ENCODE measurements at regions not wholly inside any gene's neighbourhood (a gene's known extent, or its start where the extent isn't known, plus 50 kb on each side); places are given as distances from the start of the nearest gene placed in this dataset.

DNA sequence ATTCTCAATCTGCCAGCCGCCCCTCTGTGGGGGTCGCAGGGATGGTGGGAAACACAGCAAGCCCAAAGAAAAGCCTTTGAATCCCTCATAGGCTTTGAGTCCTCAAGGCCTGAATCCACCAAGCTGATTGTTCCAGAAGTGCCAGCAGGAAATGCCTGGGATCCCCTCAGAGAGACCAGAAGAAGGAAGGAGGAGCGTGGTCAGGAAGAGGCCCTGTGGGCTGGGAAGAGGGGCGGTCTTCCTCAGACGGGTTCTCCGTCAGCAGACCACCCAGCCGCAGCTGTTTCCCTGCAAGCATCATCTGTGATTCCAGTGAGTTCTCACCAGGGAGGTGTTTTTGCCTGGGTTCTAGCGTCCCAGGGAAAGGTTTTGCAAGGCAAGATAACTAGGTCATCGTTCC, 190.0 kb upstream of the KLF6 start:
- no TSS peak for BruUV-seq (replicated peaks)
- H3K9ac ChIP-seq (ENCODE audit: low read length): no peak overlapping the region
- H3K9me2 ChIP-seq (replicated peaks; ENCODE audit: low read length): no peaks in the 10 kb centered on the region
- intact Hi-C loops (cut with micrococcal nuclease): no loop called here
- H3K9me3 ChIP-seq (ENCODE audit: low read length): no peaks in the 10 kb centered on the region
- no peaks in the 10 kb centered on the region for H3F3A ChIP-seq (ENCODE audit: low read length, unreplicated experiment)
- H3K36me3 ChIP-seq (ENCODE audit: low read depth, low read length): no peaks in the 10 kb centered on the region
- no peak overlapping the region for H2AFZ ChIP-seq (ENCODE audit: low read length)
- H3K4me1 ChIP-seq (ENCODE audit: insufficient read depth, low read length): peaks cover 7% of the 10 kb centered on the region; the same call in 1 of the 2 replicates
- CTCF ChIA-PET: no interaction called here
- no peaks in the 10 kb centered on the region for H4K20me1 ChIP-seq (ENCODE audit: low read length)
- TF ChIP-seq CTCF (conservative IDR thresholded peaks at IDR 0.05; ENCODE audit: low read depth, low read length) (no peak), EZH2phosphoT487 (IDR thresholded peaks at IDR 0.05; ENCODE audit: borderline replicate concordance, low read length) (no peak), EZH2 (IDR thresholded peaks at IDR 0.05; ENCODE audit: low read length, unreplicated experiment) (no peak)
- no peak for DNase-seq
- no peak overlapping the region for H3K4me2 ChIP-seq (ENCODE audit: low read length)
- no peak overlapping the region for H3K27ac ChIP-seq (ENCODE audit: low read length)
- no peak for ATAC-seq
- H3K79me2 ChIP-seq (ENCODE audit: low read length): no peaks in the 10 kb centered on the region
- H3K4me3 ChIP-seq (ENCODE audit: low read length): no peak overlapping the region
- POLR2A ChIA-PET (ENCODE audit: unreplicated experiment): no interaction called here
- H3K27me3 ChIP-seq (ENCODE audit: low read length): no peaks in the 10 kb centered on the region

DNA sequence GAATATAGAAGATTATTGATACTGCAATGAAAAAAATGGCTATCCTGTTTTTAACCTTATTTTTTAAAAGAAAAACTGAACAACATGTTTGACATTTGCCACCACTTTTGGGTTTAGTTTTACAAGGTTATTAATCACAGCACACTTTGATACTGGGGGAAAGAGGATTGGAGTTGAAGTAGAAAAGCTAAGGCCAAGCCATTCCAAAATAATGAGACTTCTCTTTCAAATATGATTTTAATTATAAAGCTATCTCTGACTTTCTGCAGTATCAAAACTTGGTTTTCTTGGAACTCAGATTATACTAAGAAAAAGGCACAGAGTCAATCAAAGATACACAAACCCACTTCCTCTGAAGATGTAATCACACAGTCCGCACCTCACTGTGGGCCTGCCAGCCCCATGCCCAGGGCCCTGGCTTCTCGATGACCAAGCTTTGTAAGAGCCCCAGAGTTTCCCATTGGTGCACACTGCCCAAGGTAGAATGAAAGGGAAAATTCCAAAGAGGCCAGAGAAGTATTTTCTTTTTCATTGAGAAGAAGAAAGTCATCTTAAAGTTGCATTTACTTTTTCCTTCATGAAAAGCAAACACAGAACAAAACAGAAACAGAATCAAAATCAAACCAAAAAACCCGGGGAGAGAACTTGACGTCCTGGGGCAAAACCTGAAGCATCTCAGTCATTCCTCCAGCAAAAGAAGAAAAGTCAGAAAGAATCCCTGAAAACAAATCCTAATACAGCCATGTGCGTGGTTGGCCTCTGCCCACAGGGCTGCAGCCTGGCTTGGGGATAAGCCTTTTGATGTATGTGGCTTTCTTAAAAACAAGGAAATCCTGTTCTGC, 187.7 kb upstream of the KLF6 start:
- Histone ChIP-seq H3K4me2 (ENCODE audit: low read length) (no peak overlapping the region), H2AFZ (ENCODE audit: low read length) (no peak overlapping the region)
- POLR2A ChIA-PET (ENCODE audit: unreplicated experiment): no interaction called here

More for the DNA sequence above, 187.7 kb upstream of the KLF6 start:
- CTCF ChIA-PET: no interaction called here
- no peak overlapping the region for H3K27ac ChIP-seq (ENCODE audit: low read length)
- no peaks in the 10 kb centered on the region for H3K9me3 ChIP-seq (ENCODE audit: low read length)
- TF ChIP-seq EZH2phosphoT487 (IDR thresholded peaks at IDR 0.05; ENCODE audit: borderline replicate concordance, low read length): no peak
- no peak for TF ChIP-seq EZH2 (IDR thresholded peaks at IDR 0.05; ENCODE audit: low read length, unreplicated experiment)
- no peak for TF ChIP-seq CTCF (conservative IDR thresholded peaks at IDR 0.05; ENCODE audit: low read depth, low read length)
- H3K27me3 ChIP-seq (ENCODE audit: low read length): no peaks in the 10 kb centered on the region
- DNase-seq: no peak
- H3F3A ChIP-seq (ENCODE audit: low read length, unreplicated experiment): no peaks in the 10 kb centered on the region
- H3K36me3 ChIP-seq (ENCODE audit: low read depth, low read length): no peaks in the 10 kb centered on the region
- no peak overlapping the region for H3K9ac ChIP-seq (ENCODE audit: low read length)
- H3K4me1 ChIP-seq (ENCODE audit: insufficient read depth, low read length): peaks cover 12% of the 10 kb centered on the region; the same call in 1 of the 2 replicates
- BruUV-seq (replicated peaks): no TSS peak
- H3K4me3 ChIP-seq (ENCODE audit: low read length): no peak overlapping the region
- no peak for ATAC-seq
- intact Hi-C loops (cut with micrococcal nuclease): no loop called here
- H3K9me2 ChIP-seq (replicated peaks; ENCODE audit: low read length): no peaks in the 10 kb centered on the region
- H4K20me1 ChIP-seq (ENCODE audit: low read length): no peaks in the 10 kb centered on the region
- H3K79me2 ChIP-seq (ENCODE audit: low read length): no peaks in the 10 kb centered on the region

Measured in PC-3 (cell line).